ENCODE measurements at regions not wholly inside any gene's neighbourhood (a gene's known extent, or its start where the extent isn't known, plus 50 kb on each side); places are given as distances from the start of the nearest gene placed in this dataset.

DNA sequence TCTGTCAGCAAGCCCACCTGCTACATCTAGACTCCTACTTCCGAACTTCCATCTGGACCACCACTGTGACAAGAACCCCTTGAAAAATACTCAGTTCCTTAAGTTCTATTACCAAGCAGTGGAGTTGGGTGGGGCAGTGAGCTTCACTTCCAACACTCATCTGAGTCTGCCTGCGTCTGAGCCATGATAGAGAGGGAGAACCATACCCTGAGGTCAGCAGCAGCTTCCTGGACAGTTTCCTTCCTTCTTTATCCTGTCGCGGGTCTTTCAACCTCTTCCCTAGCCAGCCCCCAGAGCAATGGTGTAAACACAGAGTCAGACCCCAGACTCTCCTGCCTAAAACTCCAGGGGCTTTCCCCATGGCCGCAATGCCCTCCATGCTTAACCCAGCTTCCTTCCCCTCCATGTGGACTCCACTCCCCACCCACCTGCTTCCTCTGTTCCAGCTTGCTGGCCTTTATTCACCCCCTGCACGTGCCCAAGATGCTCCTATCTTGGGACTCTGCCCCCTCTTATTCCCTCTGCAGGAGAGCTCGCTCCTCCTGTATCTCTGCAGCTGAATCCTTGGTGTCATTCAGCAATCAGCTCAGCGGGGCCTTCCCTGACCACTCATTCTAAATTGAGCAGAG lies 211.2 kb downstream of the SHQ1 start:
- in situ Hi-C loops (cut with MboI; ENCODE audit: low pct_ligation_motif_present in 1 of 4, low pct_unique_long_range_greater_than_20kb in 1 of 4, low sequenced_read_pairs in 3 of 4), result no loop called here
- H3K4me3 ChIP-seq, result no peak overlapping the region
- no peak for TF ChIP-seq POLR2AphosphoS5 (IDR thresholded peaks at IDR 0.05)
- DNase-seq, result no peak
- no peak overlapping the region for H3K27ac ChIP-seq
- 74 to 80% methylated on average over 1 to 8 of the region's 8 CpGs for whole genome bisulfite sequencing, 2 donors (ENCODE audit: low coverage in 1 of 2)
- H3K9me3 ChIP-seq, result no peaks in the 10 kb centered on the region
- intact Hi-C loops (cut with DNase I; ENCODE audit: low total_unique reads), result no loop called here
- no peaks in the 10 kb centered on the region for H3K27me3 ChIP-seq
- H3K4me1 ChIP-seq, result no peaks in the 10 kb centered on the region
- no peaks in the 10 kb centered on the region for H3K36me3 ChIP-seq

DNA sequence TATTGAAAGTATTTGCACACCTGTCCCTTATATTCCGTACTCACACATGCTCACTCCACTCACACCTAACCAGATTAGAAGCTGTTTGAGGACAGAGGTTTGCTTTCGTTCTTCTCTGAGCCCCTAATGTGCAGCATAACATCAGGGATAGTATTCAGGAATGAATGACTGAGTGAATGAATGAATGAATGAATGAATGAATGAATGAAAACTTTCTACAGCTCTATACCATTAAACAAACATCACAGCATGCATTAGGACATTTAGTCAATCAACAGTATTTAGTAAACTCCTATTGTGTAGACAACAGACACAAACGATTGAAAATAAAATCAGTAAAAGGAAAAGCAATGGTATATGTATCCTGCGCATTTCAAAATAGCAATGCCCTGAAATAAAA lies 212.7 kb downstream of the SHQ1 start:
- TF ChIP-seq POLR2AphosphoS5 (IDR thresholded peaks at IDR 0.05) (no peak), EP300 (IDR thresholded peaks at IDR 0.05; ENCODE audit: low read depth) (no peak), POLR2A (IDR thresholded peaks at IDR 0.05) (no peak)
- TF ChIP-seq, protein P1, sequence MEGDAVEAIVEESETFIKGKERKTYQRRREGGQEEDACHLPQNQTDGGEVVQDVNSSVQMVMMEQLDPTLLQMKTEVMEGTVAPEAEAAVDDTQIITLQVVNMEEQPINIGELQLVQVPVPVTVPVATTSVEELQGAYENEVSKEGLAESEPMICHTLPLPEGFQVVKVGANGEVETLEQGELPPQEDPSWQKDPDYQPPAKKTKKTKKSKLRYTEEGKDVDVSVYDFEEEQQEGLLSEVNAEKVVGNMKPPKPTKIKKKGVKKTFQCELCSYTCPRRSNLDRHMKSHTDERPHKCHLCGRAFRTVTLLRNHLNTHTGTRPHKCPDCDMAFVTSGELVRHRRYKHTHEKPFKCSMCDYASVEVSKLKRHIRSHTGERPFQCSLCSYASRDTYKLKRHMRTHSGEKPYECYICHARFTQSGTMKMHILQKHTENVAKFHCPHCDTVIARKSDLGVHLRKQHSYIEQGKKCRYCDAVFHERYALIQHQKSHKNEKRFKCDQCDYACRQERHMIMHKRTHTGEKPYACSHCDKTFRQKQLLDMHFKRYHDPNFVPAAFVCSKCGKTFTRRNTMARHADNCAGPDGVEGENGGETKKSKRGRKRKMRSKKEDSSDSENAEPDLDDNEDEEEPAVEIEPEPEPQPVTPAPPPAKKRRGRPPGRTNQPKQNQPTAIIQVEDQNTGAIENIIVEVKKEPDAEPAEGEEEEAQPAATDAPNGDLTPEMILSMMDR (IDR thresholded peaks at IDR 0.05), result no peak
- no peaks in the 10 kb centered on the region for H3K27me3 ChIP-seq
- DNase-seq, result no peak
- H3K36me3 ChIP-seq, result no peaks in the 10 kb centered on the region
- no peaks in the 10 kb centered on the region for H3K9me3 ChIP-seq
- intact Hi-C loops (cut with DNase I; ENCODE audit: low total_unique reads) (no loop called here), in situ Hi-C loops (cut with MboI; ENCODE audit: low pct_ligation_motif_present in 1 of 4, low pct_unique_long_range_greater_than_20kb in 1 of 4, low sequenced_read_pairs in 3 of 4) (no loop called here)
- H3K4me1 ChIP-seq, result no peaks in the 10 kb centered on the region
- no peak overlapping the region for H3K27ac ChIP-seq
- 87 to 91% methylated on average over 4 of the region's 4 CpGs for WGBS, 2 donors (ENCODE audit: low coverage in 1 of 2)
- no peak overlapping the region for H3K4me3 ChIP-seq

DNA sequence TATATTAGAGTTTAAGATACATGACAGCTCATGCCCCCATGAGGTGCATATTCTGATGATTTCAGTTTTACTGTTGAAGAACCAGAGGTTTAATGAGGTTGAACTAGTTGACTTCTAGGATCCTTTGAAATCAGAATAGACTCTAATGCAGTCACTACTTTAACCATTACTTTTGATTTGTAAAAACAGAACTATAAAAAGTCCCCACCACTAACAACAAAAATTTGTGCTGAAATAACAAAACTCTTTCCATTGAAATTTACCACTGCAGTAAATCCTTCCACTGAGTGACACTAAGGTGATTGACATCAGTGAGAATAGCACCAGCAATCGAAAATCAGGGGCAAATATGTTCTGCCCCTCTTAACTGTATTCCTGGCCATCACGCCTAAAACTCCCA lies 214.1 kb downstream of the SHQ1 start:
- in situ Hi-C loops (cut with MboI; ENCODE audit: low pct_ligation_motif_present in 1 of 4, low pct_unique_long_range_greater_than_20kb in 1 of 4, low sequenced_read_pairs in 3 of 4), result no loop called here
- no peak overlapping the region for H3K4me3 ChIP-seq
- intact Hi-C loops (cut with DNase I; ENCODE audit: low total_unique reads), result no loop called here

DNA sequence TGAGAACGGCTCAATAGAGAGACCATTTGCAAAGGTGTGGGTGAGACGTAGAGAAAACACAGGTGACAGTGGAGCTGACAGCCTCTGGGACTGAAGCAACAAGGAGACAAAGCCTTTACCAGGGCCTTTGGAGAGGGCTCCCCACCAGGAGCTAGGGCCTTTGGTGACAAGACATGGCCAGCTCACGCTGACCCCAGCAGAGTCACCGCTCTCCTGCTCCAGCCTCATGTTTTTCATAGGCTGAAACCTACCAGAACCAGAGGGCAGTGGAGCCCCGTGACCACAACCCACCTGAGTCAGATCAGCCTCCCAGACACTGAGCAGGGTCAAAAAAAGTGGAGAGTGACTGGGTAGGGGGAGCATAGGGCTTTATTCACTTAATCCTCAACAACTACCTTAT lies 214.7 kb downstream of the SHQ1 start:
- Histone ChIP-seq H3K4me3 (no peak overlapping the region), H3K27ac (no peak overlapping the region), H3K36me3 (no peaks in the 10 kb centered on the region), H3K9me3 (no peaks in the 10 kb centered on the region), H3K27me3 (no peaks in the 10 kb centered on the region), H3K4me1 (peaks cover 0 to 4% (median 1%) of the 10 kb centered on the region in 4 donors)
- 91 to 100% methylated on average over 2 to 5 of the region's 5 CpGs for WGBS, 2 donors (ENCODE audit: low coverage in 1 of 2)
- TF ChIP-seq, protein P1 (IDR thresholded peaks at IDR 0.05), result no peak
- TF ChIP-seq EP300 (IDR thresholded peaks at IDR 0.05; ENCODE audit: low read depth) (no peak), POLR2AphosphoS5 (IDR thresholded peaks at IDR 0.05) (no peak), POLR2A (IDR thresholded peaks at IDR 0.05) (no peak)
- intact Hi-C loops (cut with DNase I; ENCODE audit: low total_unique reads), result loop anchor here (2.0 kb wide), 1 partner anchor 71 kb away; no protein-coding TSS in a partner anchor
- DNase-seq, result no peak
- in situ Hi-C loops (cut with MboI; ENCODE audit: low pct_ligation_motif_present in 1 of 4, low pct_unique_long_range_greater_than_20kb in 1 of 4, low sequenced_read_pairs in 3 of 4), result no loop called here

More for the DNA sequence above, 214.1 kb downstream of the SHQ1 start:
- no peak for DNase-seq
- 79 to 87% methylated on average over 2 of the region's 2 CpGs for WGBS, 2 donors (ENCODE audit: low coverage in 1 of 2)
- no peaks in the 10 kb centered on the region for H3K27me3 ChIP-seq
- H3K4me1 ChIP-seq, result peaks cover 0 to 4% (median under 1%) of the 10 kb centered on the region in 4 donors
- TF ChIP-seq, protein P1 (IDR thresholded peaks at IDR 0.05), result no peak
- TF ChIP-seq POLR2AphosphoS5 (IDR thresholded peaks at IDR 0.05) (no peak), EP300 (IDR thresholded peaks at IDR 0.05; ENCODE audit: low read depth) (no peak), POLR2A (IDR thresholded peaks at IDR 0.05) (no peak)
- H3K27ac ChIP-seq, result no peak overlapping the region
- H3K36me3 ChIP-seq, result no peaks in the 10 kb centered on the region
- H3K9me3 ChIP-seq, result no peaks in the 10 kb centered on the region

DNA sequence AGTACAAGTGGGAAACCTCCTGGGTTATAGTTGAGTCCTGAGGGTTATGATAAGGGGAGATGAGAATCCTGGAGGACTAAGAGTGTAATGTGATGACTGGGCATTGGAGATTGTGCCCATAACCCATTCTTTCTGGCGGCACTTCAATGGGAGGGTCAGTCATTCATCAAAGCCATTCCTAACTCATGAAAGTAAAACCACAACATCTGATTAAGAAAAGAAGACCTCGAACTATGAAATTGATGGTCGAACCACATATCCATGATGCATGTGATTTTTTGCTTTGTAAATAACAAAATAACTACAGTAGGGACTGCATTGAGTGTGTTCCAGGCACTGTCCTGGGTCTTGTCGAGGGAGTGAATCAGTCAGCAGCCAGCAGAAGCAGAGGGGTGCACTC lies 215.1 kb downstream of the SHQ1 start:
- Histone ChIP-seq H3K4me3 (no peak overlapping the region), H3K36me3 (no peaks in the 10 kb centered on the region), H3K27ac (no peak overlapping the region), H3K4me1 (peaks cover 0 to 4% (median 1%) of the 10 kb centered on the region in 4 donors), H3K9me3 (no peaks in the 10 kb centered on the region), H3K27me3 (no peaks in the 10 kb centered on the region)
- intact Hi-C loops (cut with DNase I; ENCODE audit: low total_unique reads), result loop anchor here (2.0 kb wide), 1 partner anchor 70 kb away; no protein-coding TSS in a partner anchor
- WGBS, 2 donors (ENCODE audit: low coverage in 1 of 2), result 78 to 83% methylated on average over 4 of the region's 4 CpGs
- no peak for DNase-seq
- TF ChIP-seq POLR2A (IDR thresholded peaks at IDR 0.05) (no peak), POLR2AphosphoS5 (IDR thresholded peaks at IDR 0.05) (no peak), EP300 (IDR thresholded peaks at IDR 0.05; ENCODE audit: low read depth) (no peak)
- TF ChIP-seq, protein P1 (IDR thresholded peaks at IDR 0.05), result no peak
- in situ Hi-C loops (cut with MboI; ENCODE audit: low pct_ligation_motif_present in 1 of 4, low pct_unique_long_range_greater_than_20kb in 1 of 4, low sequenced_read_pairs in 3 of 4), result no loop called here

Data from transverse colon (tissue), 4 donors.